Caco-2 (cell line): ENCODE measurements at regions not wholly inside any gene's neighbourhood (a gene's known extent, or its start where the extent isn't known, plus 50 kb on each side); places are given as distances from the start of the nearest gene placed in this dataset.

Experiments
- BruUV-seq: library from RNA; stranded (reverse); fragments of 400-500 nt; replicated peaks from 2 replicates; lab custom pipeline; 2021; lab: Mats Ljungman, UMichigan
- CTCF ChIA-PET: fragments of 300-600 bp; sonication (Branson Sonifier 250); formaldehyde crosslinking; loops from one replicate; lab custom pipeline; 2022; ENCODE audit warnings: antibody characterized with exemption; lab: Charles Lee
- POLR2A ChIA-PET: fragments of 300-600 bp; sonication (Branson Sonifier 250); formaldehyde crosslinking; loops from one replicate; lab custom pipeline; 2022; ENCODE audit warnings: antibody characterized with exemption; lab: Charles Lee
- DNase-seq, 2 experiments: peaks; one replicate each; pipeline versions ENCODE4 v3.0.0 to v3.0.0-alpha.2; 2020 to 2022
- H3K27me3 ChIP-seq: replicated peaks from 2 replicates; pipeline ENCODE4 v1.6.0; 2011; ENCODE audit warnings: low read length; ENCODE audit not compliant: control insufficient read depth, insufficient read depth
- H3K36me3 ChIP-seq: 2 replicates; pipeline ENCODE4 v1.5.1; 2011; ENCODE audit warnings: low read length; ENCODE audit not compliant: control insufficient read depth, insufficient read depth
- H3K4me1 ChIP-seq: fragments of 250-450 bp; sonication (Bioruptor Pico); 2 replicates; pipeline ENCODE4 v1.5.1; 2020; ENCODE audit warnings: mild to moderate bottlenecking
- H3K4me3 ChIP-seq: 2 replicates; pipeline ENCODE4 v1.5.1; 2011; ENCODE audit warnings: low read depth, mild to moderate bottlenecking, control low read depth, low read length
- H3K9me3 ChIP-seq: fragments of 250-450 bp; sonication (Bioruptor Pico); 2 replicates; pipeline ENCODE4 v1.5.1; 2020; ENCODE audit warnings: mild to moderate bottlenecking, moderate library complexity
- H3K27ac Mint-ChIP-seq: one replicate; pipeline ENCODE4 v1.8.0; 2022; ENCODE audit warnings: mixed read lengths; ENCODE audit not compliant: unreplicated experiment
- H3K27me3 Mint-ChIP-seq: one replicate; pipeline ENCODE4 v1.8.0; 2022; ENCODE audit warnings: mixed read lengths; ENCODE audit not compliant: insufficient read depth, unreplicated experiment
- H3K36me3 Mint-ChIP-seq: one replicate; pipeline ENCODE4 v1.8.0; 2022; ENCODE audit warnings: mild to moderate bottlenecking, mixed read lengths; ENCODE audit not compliant: insufficient read depth, unreplicated experiment
- H3K4me1 Mint-ChIP-seq: one replicate; pipeline ENCODE4 v1.8.0; 2022; ENCODE audit warnings: low read depth, mixed read lengths; ENCODE audit not compliant: unreplicated experiment
- H3K4me3 Mint-ChIP-seq: one replicate; pipeline ENCODE4 v1.8.0; 2022; ENCODE audit warnings: mild to moderate bottlenecking, moderate library complexity, mixed read lengths; ENCODE audit not compliant: unreplicated experiment
- H3K9me3 Mint-ChIP-seq: one replicate; pipeline ENCODE4 v1.8.0; 2022; ENCODE audit warnings: mixed read lengths; ENCODE audit not compliant: unreplicated experiment
- CTCF ChIP-seq, 2 experiments: fragments of 200-600 bp in 1 of 2; IDR thresholded peaks; 1 replicate in 1 of 2; 2 replicates in 1 of 2; pipeline versions ENCODE4 v1.5.1 to v1.8.0; 2011 to 2022; ENCODE audit warnings: antibody characterized with exemption in 1 of 2, control low read depth in 1 of 2, inconsistent platforms in 1 of 2, low read depth in 1 of 2, low read length in 1 of 2, mild to moderate bottlenecking in 1 of 2, moderate library complexity in 1 of 2; ENCODE audit not compliant: insufficient read depth in 1 of 2, severe bottlenecking in 1 of 2, unreplicated experiment in 1 of 2
- intact Hi-C: fragments of 100-400 bp; cut with micrococcal nuclease; formaldehyde crosslinking; loops from one replicate; pipeline ENCODE4 v1.10.0; 2022; ENCODE audit not compliant: unreplicated experiment

- POLR2A ChIA-PET: no interaction called here
Measured at GRCh38 chr1:38381256-38381655, 334.7 kb upstream of the POU3F1 start.

GRCh38 chr1:38376577-38376976 lies 330.0 kb upstream of the POU3F1 start:
- H3K9me3 ChIP-seq: no peaks in the 10 kb centered on the region
- Mint-ChIP-seq H3K9me3 (peaks cover 12% of the 10 kb centered on the region), H3K27me3 (peaks cover 9% of the 10 kb centered on the region), H3K4me3 (no peak overlapping the region), H3K36me3 (no peaks in the 10 kb centered on the region), H3K27ac (no peak overlapping the region), H3K4me1 (no peaks in the 10 kb centered on the region)
- H3K27me3 ChIP-seq: no peaks in the 10 kb centered on the region
- H3K36me3 ChIP-seq: no peaks in the 10 kb centered on the region
- TF ChIP-seq CTCF (IDR thresholded peaks at IDR 0.05; ENCODE audit: insufficient read depth in 1 of 2, low read depth in 1 of 2, low read length in 1 of 2, severe bottlenecking in 1 of 2, unreplicated experiment in 1 of 2): no peak
- H3K4me3 ChIP-seq: no peak overlapping the region
- no peaks in the 10 kb centered on the region for H3K4me1 ChIP-seq
- ChIA-PET POLR2A (no interaction called here), CTCF (no interaction called here)
- intact Hi-C loops: no loop called here
- no peak for DNase-seq
- BruUV-seq: no TSS peak

More at GRCh38 chr1:38381256-38381655, 334.7 kb upstream of the POU3F1 start:
- no peaks in the 10 kb centered on the region for H3K4me1 ChIP-seq
- DNase-seq: no peak
- no peaks in the 10 kb centered on the region for H3K27me3 ChIP-seq
- no peaks in the 10 kb centered on the region for H3K9me3 Mint-ChIP-seq
- intact Hi-C loops: no loop called here
- no peak overlapping the region for H3K4me3 Mint-ChIP-seq
- no peaks in the 10 kb centered on the region for H3K36me3 Mint-ChIP-seq
- H3K9me3 ChIP-seq: no peaks in the 10 kb centered on the region
- no peak overlapping the region for H3K4me3 ChIP-seq
- H3K27me3 Mint-ChIP-seq: peaks cover 14% of the 10 kb centered on the region
- no TSS peak for BruUV-seq
- CTCF ChIA-PET: no interaction called here
- TF ChIP-seq CTCF (IDR thresholded peaks at IDR 0.05; ENCODE audit: insufficient read depth in 1 of 2, low read depth in 1 of 2, low read length in 1 of 2, severe bottlenecking in 1 of 2, unreplicated experiment in 1 of 2): no peak
- no peaks in the 10 kb centered on the region for H3K36me3 ChIP-seq
- H3K27ac Mint-ChIP-seq: no peak overlapping the region
- H3K4me1 Mint-ChIP-seq: no peaks in the 10 kb centered on the region

- Mint-ChIP-seq H3K4me3 (no peak overlapping the region), H3K27ac (no peak overlapping the region), H3K4me1 (no peaks in the 10 kb centered on the region), H3K27me3 (peaks cover 4% of the 10 kb centered on the region), H3K36me3 (no peaks in the 10 kb centered on the region), H3K9me3 (peaks cover 12% of the 10 kb centered on the region)
- DNase-seq: no peak
- H3K36me3 ChIP-seq: no peaks in the 10 kb centered on the region
- no peak overlapping the region for H3K4me3 ChIP-seq
- H3K27me3 ChIP-seq: no peaks in the 10 kb centered on the region
- no peaks in the 10 kb centered on the region for H3K4me1 ChIP-seq
- H3K9me3 ChIP-seq: no peaks in the 10 kb centered on the region
- TF ChIP-seq CTCF (IDR thresholded peaks at IDR 0.05; ENCODE audit: insufficient read depth in 1 of 2, low read depth in 1 of 2, low read length in 1 of 2, severe bottlenecking in 1 of 2, unreplicated experiment in 1 of 2): no peak
- ChIA-PET POLR2A (no interaction called here), CTCF (no interaction called here)
- BruUV-seq: no TSS peak
- intact Hi-C loops: no loop called here
Measured at GRCh38 chr1:38375035-38375434, 328.4 kb upstream of the POU3F1 start.
